NCI-H1694 treated with DMSO at 0.1 percent for 48 hours (cell line): ENCODE measurements at regions not wholly inside any gene's neighbourhood (a gene's known extent, or its start where the extent isn't known, plus 50 kb on each side); places are given as distances from the start of the nearest gene placed in this dataset.
"Not testable (repeated sequence)": the region's sequence is repeated elsewhere in the genome, so short reads cannot be mapped to it uniquely, and the experiment has no call there.

Source experiments
- DNase-seq: peaks from one replicate; lab custom pipeline; 2025; lab: John Stamatoyannopoulos, UW

DNA sequence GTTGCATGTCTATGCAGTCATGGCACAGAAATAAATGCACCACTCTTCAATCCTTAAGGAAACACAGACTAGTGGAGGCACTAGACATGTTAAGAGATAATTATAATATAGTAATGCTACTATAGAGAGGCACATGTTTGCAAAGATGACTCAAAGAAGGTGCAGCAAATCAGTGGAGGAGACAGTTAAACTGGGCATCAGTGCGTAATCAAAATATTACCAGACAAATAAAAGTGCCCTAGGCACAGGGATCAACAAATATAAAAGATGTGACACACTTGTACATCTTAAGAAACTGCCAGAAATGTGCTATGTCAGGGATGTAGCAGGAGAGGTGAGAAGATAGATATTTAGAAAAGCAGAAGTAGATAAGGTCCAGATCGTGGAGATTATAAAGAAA is 642.1 kb downstream of the SLCO4C1 start:
- DNase-seq = no peak

DNA sequence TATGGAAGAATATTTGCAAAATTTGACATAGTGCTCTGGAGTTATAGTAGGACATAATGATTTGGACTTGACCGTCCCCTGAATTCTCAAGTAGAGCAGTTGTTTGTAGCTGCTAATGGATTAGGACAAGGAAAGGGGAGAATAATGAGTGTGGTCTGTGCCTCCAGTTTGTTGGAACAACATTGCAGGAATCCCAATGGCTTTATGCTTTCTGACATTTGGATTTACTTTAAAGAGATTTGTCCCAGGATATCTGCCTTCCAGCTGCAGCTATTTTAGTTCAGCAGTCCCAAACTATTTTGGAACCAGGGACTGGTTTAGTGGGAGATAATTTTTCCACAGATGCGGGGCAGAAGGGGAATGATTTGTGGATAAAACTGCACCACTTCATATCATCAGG is 648.2 kb downstream of the SLCO4C1 start:
- no peak for DNase-seq

DNA sequence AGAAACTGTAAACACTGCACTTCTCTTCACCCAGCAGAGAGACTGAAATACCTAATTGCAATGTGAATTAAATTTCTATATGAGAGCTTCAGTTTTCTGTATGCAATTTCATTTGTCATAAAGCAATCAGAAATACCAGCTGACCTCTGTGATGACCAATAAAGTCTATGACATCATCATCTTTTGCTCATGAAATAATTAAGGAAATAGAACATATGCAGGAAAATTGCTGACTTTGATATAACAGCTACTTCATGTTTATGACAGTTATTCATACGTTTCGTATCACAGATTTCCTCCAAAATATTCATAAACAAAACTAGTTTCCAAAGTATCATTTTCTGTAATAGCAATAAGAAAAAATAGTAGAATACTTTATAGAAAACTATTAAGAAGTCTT is 652.3 kb downstream of the SLCO4C1 start:
- DNase-seq = no peak

DNA sequence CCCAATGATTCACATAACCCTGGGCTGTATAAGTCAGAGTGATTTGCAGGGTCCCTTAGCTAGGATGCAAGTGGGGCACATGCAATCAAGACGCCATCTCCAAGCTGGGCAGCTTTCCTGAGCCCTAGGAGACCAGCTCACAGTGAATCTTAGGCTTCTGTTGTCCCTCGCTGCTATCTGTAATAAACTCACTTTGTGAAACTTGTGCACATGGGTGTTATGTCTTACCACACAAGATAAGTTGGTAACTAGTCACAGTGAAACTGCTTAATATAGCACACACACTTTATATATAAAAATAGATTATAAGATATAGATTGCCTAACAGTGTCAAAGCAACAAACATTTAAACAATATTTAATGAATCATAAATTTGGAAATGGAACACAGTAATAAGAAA is 658.5 kb downstream of the SLCO4C1 start:
- no peak for DNase-seq

DNA sequence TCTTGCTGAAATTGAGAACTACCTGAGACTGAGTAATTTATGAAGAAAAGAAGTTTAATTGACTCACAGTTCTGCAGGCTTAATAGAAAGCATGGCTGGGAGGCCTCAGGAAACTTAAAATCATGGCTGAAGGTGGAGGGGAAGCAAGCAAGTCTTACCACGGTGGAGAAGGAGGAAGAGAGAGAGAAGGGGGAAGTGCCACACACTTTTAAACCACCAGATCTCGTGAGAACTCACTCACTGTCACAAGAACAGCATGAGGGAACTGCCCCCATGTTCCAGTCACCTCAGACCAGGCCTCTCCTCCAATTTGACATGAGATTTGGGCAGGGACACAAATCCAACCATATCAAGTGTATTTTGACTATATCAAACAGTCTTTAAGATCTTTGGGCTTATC is 668.3 kb downstream of the SLCO4C1 start:
- DNase-seq = not testable (repeated sequence)

DNA sequence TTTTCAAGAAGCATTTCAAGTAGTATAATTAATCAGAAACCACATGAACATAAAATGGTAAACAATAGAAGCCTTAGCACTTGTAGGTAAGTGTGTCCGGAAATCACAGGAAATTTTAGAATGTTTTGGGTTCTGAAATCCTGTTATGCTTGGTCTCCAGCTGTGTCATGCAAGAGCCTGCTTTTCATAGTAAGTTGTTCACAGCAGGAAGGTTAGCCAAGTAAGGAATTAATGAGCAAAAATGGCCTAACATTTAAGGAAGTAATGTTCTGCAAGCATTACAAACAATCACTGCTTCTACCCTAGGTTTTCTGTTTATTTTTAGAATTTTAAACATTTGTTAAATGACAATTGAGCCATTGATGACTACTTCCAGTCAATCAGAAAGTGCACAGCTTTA is 669.5 kb downstream of the SLCO4C1 start:
- DNase-seq = no peak

DNA sequence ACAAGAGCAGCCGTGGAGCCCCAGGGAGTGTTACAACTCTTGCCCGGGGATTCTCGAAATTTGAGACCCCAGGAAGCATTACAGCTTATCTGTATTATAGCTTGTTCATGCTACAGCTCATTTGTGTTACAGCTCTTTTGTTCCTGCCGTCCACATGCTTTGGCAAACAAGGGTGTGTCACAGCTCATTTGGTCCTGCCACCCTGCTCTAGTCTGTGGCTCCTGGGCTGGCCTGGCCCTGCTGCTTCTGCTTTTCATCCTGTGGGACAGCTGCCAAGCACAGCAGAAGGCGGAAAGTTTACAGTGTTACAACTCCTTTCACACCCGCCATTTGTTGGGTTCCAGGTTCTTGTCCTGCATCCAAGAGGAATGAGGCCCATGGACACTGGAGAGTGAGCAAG is 685.0 kb downstream of the SLCO4C1 start:
- no peak for DNase-seq

DNA sequence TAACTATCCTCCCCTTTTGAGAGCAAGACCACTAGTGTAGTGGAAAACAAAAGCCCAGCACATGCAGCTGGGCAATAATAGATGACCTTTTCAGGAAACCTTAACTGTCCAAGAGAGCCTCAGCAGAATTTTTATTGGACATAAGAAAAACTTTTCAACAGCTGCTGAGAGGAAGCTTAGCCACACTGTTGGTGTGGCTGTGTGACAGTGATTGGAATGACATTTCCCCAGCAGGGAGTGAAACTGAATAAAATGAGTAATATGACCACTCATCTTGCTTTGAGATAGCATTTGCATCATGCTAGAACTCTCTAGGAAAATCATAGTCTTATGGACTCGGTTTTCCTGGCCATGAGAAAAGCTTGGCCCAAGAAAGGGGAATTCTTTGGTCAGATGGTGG is 687.8 kb downstream of the SLCO4C1 start:
- DNase-seq = no peak

DNA sequence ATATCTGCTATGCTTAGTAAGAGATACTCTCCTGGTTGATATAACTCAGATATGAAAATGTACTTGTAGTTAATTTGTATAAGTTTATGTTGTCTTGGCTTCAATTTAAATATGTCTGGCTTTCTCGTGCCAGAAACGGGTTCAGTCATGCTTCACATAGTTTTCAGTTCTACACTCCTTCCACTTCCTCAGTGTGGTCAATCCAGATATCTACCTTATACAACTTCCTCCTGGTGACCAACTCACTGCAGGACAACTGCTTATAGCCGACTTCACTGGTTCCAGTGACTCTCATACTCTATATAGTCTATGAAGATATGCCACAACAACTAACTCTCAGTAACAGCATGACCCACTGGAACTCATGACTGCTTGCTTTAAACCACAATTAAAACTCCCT is 690.4 kb downstream of the SLCO4C1 start:
- DNase-seq = no peak

DNA sequence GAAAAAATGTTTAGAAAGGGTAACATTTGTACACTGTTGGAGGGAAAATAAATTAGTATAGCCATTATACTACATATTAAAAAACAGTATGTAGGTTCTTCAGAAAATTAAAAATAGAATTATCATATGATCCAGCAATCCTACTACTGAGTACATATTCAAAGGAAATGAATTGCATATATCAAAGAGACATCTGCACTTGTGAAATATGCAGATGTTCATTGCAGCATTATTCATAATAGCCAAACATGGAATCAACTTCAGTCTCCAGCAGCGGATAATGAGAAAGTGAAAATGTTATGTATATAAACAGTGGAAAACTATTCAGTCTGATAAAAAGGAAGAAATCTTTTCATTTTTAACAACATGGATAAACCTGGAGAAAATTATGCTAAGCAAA is 695.5 kb downstream of the SLCO4C1 start:
- DNase-seq = no peak

DNA sequence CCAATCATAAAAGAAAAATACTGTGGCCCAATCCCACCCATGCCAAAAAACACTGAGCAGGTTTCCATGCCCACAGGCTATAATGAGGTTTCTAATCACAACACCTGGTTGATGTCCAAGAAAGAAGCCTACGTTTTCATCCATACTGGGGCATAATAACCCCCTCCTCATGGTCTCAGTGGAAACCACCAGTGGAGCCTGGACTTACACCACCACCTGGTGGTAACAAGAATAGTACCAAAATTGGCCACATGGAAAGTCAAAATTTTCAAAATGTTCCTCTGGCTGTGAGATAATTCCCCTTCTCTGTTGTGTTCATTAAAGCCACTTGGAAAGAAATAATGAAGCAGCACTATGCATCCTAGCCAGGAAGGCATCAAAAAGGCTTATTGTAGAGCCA is 687.3 kb upstream of the ST8SIA4 start:
- DNase-seq = no peak

DNA sequence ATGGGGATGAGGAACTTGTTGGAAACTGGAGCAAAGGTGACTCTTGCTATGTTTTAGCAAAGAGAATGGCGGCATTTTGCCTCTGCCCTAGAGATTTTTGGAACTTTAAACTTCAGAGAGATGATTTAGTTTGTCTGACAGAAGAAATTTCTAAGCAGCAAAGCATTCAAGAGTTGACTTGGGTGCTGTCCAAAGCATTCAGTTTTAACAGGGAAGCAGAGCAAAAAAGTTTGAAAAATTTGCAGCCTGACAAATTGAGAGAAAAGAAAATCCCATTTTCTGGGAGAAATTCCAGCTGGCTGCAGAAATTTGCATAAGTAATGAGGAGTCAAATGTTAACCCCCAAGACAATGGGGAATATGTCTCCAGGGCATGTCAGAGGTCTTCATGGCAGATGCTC is 682.3 kb upstream of the ST8SIA4 start:
- no peak for DNase-seq

DNA sequence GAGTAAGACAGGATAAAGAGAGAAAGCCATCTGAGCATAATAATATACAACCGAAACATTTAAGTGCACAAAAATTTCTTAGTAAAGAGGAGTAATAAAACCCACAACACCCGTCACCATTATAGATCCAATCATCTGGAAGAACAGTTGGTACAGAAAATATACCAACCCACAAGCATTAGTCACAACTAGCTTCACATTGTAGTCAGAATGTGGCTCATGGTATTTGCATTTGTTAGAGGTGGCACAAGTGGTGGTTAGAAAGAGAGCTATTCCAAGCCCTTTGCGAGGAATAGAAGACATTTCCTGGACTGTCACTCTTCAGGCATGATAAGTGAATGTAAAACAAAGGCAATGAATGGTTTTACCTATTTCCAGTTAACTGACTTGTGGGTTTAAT is 677.5 kb upstream of the ST8SIA4 start:
- no peak for DNase-seq

DNA sequence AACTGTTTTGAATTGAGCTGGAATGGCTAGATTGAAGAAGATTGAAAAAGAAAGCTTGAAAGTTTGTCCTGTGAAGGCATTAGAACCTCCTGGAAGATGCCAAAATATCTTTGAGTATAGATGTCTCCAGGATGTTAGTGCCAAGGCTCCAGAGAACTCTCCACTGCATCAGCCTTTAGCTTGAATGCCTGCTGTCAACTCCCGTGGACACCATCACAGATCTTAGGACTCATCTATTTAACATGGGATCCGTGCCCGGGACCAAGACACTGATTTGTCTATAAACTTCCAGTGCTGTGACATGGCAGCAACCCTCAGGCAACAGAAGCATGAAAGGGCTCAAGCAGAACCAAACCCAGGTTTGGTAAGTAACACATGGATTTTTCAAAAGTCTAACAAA is 670.9 kb upstream of the ST8SIA4 start:
- no peak for DNase-seq

DNA sequence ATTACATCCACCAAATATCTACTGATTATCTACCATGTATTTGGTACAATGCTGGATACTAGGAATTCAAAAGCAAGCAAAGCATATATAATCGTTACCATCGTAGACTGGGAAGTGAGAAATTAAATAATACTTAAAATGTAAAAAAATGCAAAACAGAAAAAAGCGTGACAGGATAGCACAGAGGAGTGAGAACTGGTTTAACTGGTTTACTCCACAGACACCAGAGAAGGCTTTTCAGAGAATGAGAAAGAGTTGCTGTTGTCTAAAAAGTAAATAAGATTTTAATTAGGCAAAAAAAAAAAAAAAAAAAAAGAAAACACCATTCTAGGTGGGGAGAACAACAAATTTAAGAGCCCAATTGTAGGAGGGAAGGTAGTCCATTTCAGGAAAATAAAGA is 657.9 kb upstream of the ST8SIA4 start:
- DNase-seq = no peak

DNA sequence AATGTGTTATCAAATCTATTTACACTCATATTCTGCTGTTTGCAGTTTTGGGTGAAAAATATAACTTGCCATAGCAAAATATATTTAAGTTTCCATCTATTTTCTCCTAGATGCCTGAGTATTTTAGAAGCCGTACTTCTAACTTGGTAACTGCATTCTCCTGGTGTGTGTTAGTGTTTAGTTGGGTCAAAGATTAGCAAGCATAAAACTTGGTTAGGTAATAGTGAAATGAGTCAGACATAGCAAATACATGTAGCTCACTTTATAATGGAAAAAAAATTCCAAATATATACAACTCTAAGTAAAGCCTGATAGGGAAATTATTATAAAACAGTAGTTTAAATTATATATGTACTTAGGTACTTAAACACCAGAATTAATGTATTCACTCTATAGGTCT is 640.7 kb upstream of the ST8SIA4 start:
- DNase-seq = no peak

DNA sequence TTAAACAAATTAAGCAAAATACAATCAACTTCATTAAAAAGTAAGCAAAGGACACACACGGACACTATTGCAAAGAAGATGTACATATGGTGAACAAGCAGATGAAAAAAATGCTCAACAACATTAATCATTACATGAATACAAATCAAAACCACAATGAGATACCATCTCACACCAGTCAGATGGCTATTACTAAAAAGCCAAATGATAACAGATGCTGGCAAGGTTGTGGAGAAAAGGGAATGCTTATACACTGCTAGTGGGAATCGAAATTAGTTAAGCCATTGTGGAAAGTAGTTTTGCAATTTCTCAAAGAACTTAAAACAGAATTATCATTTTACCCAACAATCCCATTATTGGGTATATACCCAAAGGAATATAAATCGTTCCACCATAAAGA is 636.2 kb upstream of the ST8SIA4 start:
- DNase-seq = no peak

DNA sequence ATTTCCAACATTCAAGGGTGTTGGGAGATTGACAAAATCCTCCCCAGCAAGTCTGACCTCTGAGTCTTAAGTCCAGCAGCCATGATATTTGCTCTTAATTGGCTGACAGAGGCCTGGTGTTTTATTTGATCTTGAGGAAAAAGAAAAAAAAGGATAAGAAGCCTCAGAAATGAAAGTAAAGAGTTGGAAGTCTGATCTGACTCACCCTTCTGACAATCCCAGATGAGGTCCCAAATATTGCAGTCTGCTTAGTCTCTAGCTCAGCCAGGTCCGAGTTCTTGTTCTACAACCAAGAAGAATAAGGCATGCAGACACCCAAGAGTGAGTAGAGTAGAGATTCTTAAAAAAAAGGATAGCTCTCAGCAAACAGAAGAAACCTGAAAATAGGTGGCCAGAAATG is 632.5 kb upstream of the ST8SIA4 start:
- no peak for DNase-seq

DNA sequence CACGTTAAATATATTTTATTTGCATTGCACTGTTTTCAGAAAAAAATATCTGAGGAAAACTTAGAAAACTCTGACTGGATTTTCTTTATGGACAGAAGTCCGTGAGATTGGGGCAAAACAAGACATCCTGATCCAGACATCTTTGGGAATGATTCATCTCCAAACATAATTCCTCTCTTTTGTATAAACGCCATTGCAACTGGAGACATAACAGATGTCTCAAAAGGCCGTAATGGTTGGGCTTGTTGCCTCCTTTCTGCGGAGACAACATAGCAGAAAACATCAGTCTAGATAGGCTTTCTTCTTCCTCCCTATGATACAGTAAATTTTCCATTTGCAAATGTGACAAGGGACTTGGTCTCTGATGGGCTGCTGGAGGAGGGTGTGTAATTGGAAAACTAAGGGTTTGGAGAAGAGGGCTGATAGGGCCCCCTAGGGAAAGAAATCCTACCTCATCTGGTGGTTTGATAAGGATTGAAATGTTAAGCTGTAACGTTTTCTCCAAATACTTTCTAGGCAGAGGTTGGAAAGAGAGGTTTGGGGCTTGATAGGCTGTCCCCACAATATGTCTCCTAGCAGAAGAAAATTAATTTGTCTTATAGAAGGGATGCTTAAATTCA is 631.5 kb upstream of the ST8SIA4 start:
- DNase-seq = no peak

DNA sequence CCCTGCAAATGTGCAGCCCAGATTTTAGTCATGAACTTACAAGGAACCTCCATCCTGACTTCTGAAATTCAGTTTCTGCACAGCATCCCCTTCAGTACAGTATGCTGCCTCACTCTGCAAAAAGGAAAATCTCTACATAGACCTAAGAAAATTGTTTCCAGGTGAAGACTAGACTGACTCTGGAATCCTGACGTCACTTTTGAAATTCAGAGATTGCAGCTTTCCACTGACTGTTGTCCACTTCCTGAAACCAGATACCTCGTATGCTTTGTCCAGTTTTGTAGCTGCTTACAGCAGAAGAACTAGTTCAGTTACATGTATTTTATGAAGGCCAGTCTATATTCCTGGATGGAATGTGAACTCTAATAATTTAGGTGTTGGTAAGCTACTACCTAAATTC is 629.3 kb upstream of the ST8SIA4 start:
- no peak for DNase-seq

DNA sequence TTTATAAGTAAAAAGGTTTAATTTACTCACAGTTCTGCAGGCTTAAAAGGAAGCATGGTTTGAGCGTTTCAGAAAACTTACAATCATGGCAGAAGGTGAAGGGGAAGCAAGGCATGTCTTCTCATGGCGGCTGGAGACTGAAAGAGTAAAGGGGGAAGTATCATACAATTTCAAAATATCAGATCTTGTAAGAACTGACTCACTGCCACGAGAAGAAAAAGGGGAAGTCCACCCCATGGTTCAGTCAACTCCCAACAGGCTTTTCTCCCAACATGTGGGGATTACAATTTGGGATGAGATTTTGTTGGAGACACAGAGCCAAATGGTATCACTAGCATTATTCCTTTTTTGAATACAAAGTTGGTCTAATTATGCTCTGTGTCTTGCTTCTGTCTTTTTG is 627.9 kb upstream of the ST8SIA4 start:
- no peak for DNase-seq

DNA sequence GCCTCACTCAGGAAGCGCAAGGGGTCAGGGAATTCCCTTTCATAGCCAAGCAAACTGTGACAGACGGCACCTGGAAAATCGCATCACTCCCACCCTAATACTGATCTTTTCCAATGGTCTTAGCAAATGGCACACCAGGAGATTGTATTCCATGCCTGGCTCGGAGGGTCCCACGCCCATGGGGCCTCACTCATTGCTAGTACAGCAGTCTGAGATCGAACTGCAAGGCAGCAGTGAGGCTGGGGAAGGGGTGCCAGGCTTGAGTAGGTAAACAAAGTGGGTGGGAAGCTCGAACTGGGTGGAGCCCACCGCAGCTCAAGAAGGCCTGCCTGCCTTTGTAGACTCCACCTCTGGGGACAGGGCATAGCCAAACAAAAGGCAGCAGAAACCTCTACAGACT is 626.0 kb upstream of the ST8SIA4 start:
- not testable (repeated sequence) for DNase-seq

DNA sequence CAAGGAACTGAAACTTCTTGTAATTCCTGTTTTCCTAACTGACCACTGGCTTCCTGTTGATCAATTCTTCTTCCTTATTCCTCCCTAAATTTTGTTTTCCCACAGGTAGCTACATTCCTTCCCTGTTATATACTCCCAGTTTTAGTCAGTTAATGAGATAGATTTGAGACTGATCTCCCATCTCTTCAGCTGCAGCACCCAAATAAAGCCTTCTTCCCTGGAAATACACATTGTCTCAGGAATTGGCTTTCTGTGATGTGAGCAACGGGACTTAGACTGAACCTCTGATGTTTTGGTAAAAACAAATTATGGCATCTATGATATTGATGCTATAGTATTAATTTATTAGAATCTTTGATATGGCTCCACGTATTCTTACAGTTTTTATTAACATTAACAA is 617.3 kb upstream of the ST8SIA4 start:
- DNase-seq = no peak

DNA sequence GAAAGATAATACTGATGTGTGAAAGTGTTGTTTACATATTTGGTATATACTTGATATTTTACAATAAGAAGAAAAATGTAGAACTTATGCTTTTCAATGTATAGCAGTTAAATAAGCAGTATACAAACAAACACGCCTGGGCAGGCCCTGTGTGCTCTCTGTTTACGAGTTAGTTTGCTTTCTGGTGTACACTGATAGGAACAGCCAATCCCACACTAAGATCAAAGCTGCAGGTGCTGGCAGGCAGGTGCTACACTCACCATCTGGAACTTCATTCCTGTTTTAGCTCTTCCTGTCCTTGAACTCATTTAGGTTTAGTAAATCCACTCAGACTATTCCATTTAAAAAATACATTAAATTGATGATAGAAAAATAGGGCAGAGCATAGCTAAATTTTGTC is 614.7 kb upstream of the ST8SIA4 start:
- no peak for DNase-seq

DNA sequence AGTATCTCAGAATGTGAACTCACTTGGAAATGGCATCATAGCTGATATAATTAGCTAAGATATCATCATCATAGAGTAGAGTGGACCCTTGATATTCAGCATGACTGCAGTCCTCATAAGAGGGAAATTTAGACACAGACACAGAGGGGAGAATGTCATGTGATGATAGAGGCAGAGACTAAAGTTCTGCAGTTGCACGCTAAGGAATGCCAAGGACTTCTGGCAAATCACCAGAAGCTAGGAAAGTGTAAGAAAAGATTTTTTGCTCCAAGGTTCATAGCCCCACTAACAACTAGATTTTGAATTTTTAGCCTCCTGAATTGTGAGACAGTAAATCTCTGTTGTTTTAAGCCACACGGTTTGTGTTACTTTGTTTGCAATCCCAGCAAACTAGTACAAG is 612.6 kb upstream of the ST8SIA4 start:
- no peak for DNase-seq
